GM10248 (cell line): ENCODE measurements at regions not wholly inside any gene's neighbourhood (a gene's known extent, or its start where the extent isn't known, plus 50 kb on each side); places are given as distances from the start of the nearest gene placed in this dataset.

ENCODE experiments used
- CTCF ChIA-PET: fragments of 300-600 bp; sonication (Branson Sonifier 250); formaldehyde crosslinking; extraction: SDS; loops from one replicate; lab custom pipeline; 2021; ENCODE audit warnings: antibody characterized with exemption; lab: Yijun Ruan, JAX
- POLR2A ChIA-PET: fragments of 350-650 bp; sonication (Branson Sonifier 250); formaldehyde crosslinking; extraction: SDS; loops from one replicate; lab custom pipeline; 2020; ENCODE audit warnings: antibody characterized with exemption; lab: Yijun Ruan, JAX
- DNase-seq: peaks from one replicate; pipeline ENCODE4 v3.0.0; 2012; ENCODE audit errors: extremely low spot score
- CTCF ChIP-seq: IDR thresholded peaks from 2 replicates; pipeline ENCODE4 v1.5.1; 2012; ENCODE audit warnings: mild to moderate bottlenecking, low read depth; ENCODE audit errors: extremely low read depth, missing control alignments, control extremely low read depth

GRCh38 chr6:14674458-14674857 is 556.9 kb downstream of the CD83 start:
- ChIA-PET POLR2A (no interaction called here), CTCF (no interaction called here)
- no peak for TF ChIP-seq CTCF
- DNase-seq: no peak

GRCh38 chr6:14674867-14675648 is 557.5 kb downstream of the CD83 start:
- TF ChIP-seq CTCF: no peak
- ChIA-PET CTCF (interaction anchor here (1.2 kb wide), 1 partner anchor 27 kb away, joined by 3 read pairs; no protein-coding TSS in a partner anchor), POLR2A (no interaction called here)

GRCh38 chr6:14676064-14676463 is 558.5 kb downstream of the CD83 start:
- ChIA-PET POLR2A (no interaction called here), CTCF (interaction anchor here (1.2 kb wide), 1 partner anchor 26 kb away, joined by 3 read pairs; no protein-coding TSS in a partner anchor)
- no peak for TF ChIP-seq CTCF
- no peak for DNase-seq

More at GRCh38 chr6:14674867-14675648, 557.5 kb downstream of the CD83 start:
- DNase-seq: no peak

GRCh38 chr6:14676977-14677781 is 559.6 kb downstream of the CD83 start:
- ChIA-PET CTCF (no interaction called here), POLR2A (no interaction called here)
- no peak for TF ChIP-seq CTCF
- DNase-seq: no peak

- TF ChIP-seq CTCF: no peak
- ChIA-PET CTCF (interaction anchor here (1.0 to 1.2 kb wide), 2 partner anchors 16 kb away, joined by 3 to 5 read pairs; no protein-coding TSS in a partner anchor), POLR2A (no interaction called here)
- DNase-seq: no peak
These were observed 564.0 kb upstream of the JARID2 start for GRCh38 chr6:14681699-14682487.

GRCh38 chr6:14682812-14683211 is 563.1 kb upstream of the JARID2 start:
- no peak for DNase-seq
- CTCF ChIA-PET: no interaction called here
- POLR2A ChIA-PET: no interaction called here
- no peak for TF ChIP-seq CTCF
